PC-9 (cell line): ENCODE measurements at regions not wholly inside any gene's neighbourhood (a gene's known extent, or its start where the extent isn't known, plus 50 kb on each side); places are given as distances from the start of the nearest gene placed in this dataset.

Experiments
- CTCF ChIP-seq: fragments of 200-600 bp; sonication (generic); conservative IDR thresholded peaks from 2 replicates; pipeline ENCODE4 v1.6.1; 2017; ENCODE audit warnings: mixed run types, antibody characterized with exemption, mild to moderate bottlenecking, moderate library complexity
- EZH2 ChIP-seq: fragments of 200-600 bp; sonication (generic); IDR thresholded peaks from 2 replicates; pipeline ENCODE4 v1.8.0; 2017; ENCODE audit warnings: antibody characterized with exemption, low read depth

- TF ChIP-seq CTCF = no peak
- no peak for TF ChIP-seq EZH2
Observed at GRCh38 chr5:97550818-97551217, 367.8 kb upstream of the RIOK2 start.
